Thoracic aorta (tissue), 2 donors: ENCODE measurements at regions not wholly inside any gene's neighbourhood (a gene's known extent, or its start where the extent isn't known, plus 50 kb on each side); places are given as distances from the start of the nearest gene placed in this dataset.

Experiments used
- ATAC-seq: fragments of 150-250 bp; one replicate; pipeline ENCODE4 v1.8.0; 2017; ENCODE audit warnings: low read depth; ENCODE audit not compliant: insufficient number of reproducible peaks, low FRiP score
- DNase-seq: peaks from one replicate; pipeline ENCODE4 v3.0.0-alpha.2; 2020; ENCODE audit warnings: low spot score
- H3K27ac ChIP-seq, 2 donors: fragments of 200-600 bp; sonication (generic); 1 replicate in 1 of 2; 2 replicates in 1 of 2; pipeline ENCODE4 v1.5.1; 2016; ENCODE audit warnings: mild to moderate bottlenecking in 2 of 2, moderate library complexity in 2 of 2
- H3K27me3 ChIP-seq: fragments of 200-600 bp; sonication (generic); replicated peaks from 2 replicates; pipeline ENCODE4 v1.6.0; 2016; ENCODE audit warnings: mild to moderate bottlenecking; ENCODE audit not compliant: insufficient read depth
- H3K36me3 ChIP-seq: fragments of 200-600 bp; sonication (generic); one replicate; pipeline ENCODE4 v1.5.1; 2016
- H3K4me1 ChIP-seq, 2 donors: fragments of 200-600 bp; sonication (generic); 1 replicate in 1 of 2; 2 replicates in 1 of 2; pipeline versions ENCODE4 v1.5.1 to v1.6.0; 2016; ENCODE audit warnings: low read depth in 2 of 2, mild to moderate bottlenecking in 1 of 2; ENCODE audit not compliant: control insufficient read depth in 1 of 2
- H3K4me3 ChIP-seq: fragments of 200-600 bp; sonication (generic); 2 replicates; pipeline ENCODE4 v1.5.1; 2016; ENCODE audit warnings: mild to moderate bottlenecking
- H3K9me3 ChIP-seq: fragments of 200-600 bp; sonication (generic); 2 replicates; pipeline ENCODE4 v1.5.1; 2016
- TF ChIP-seq, protein P1 (sequence below): fragments of 200-600 bp; sonication (generic); IDR thresholded peaks from one replicate; pipeline ENCODE4 v1.5.1; 2019; ENCODE audit warnings: antibody characterized with exemption

DNA sequence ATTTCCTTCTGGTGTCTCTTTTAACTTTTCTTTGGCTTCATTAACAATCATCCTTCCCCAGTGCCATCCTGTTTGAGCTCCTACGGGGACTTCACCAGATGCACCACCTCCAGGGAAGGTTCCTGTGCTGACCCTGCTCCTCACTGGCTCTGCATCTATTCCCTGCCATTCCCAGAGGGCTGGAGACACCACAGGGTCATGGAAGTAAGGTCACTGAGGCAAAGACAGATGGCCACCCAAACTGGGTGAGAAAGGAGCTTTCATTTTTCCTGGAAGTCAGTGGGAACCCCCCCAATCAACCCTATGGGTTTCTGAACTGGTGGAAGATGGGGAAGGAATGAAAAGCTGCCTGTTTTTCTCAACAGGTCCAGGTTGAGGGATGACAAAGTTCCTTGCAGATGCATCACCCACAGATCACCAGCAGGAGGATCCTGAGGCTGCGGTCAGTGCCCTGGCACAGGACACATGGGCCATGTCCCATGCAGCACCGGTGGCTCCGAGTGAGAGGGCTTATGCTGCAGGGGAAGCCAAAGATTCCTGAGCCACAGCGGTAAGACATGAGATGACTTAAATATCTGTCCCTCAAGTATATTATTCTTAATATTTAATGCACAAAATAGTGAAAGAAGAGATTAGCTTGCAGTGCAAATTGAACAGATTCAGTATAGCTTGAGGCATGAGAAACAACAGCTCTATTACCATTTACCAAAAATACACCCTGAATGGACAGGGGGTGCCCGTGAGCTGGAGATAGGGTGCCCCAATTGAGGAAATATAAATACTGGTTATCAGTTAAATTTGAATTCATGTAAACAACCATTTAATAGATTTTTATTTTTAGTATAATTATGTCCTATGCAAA, 73.0 kb upstream of the VPREB1 start:
- TF ChIP-seq, protein P1, sequence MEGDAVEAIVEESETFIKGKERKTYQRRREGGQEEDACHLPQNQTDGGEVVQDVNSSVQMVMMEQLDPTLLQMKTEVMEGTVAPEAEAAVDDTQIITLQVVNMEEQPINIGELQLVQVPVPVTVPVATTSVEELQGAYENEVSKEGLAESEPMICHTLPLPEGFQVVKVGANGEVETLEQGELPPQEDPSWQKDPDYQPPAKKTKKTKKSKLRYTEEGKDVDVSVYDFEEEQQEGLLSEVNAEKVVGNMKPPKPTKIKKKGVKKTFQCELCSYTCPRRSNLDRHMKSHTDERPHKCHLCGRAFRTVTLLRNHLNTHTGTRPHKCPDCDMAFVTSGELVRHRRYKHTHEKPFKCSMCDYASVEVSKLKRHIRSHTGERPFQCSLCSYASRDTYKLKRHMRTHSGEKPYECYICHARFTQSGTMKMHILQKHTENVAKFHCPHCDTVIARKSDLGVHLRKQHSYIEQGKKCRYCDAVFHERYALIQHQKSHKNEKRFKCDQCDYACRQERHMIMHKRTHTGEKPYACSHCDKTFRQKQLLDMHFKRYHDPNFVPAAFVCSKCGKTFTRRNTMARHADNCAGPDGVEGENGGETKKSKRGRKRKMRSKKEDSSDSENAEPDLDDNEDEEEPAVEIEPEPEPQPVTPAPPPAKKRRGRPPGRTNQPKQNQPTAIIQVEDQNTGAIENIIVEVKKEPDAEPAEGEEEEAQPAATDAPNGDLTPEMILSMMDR = no peak
- H3K27me3 ChIP-seq = no peaks in the 10 kb centered on the region
- no peak overlapping the region for H3K4me3 ChIP-seq
- ATAC-seq (no peak), DNase-seq (no peak)
- no peak overlapping the region for H3K27ac ChIP-seq
- H3K4me1 ChIP-seq = no peaks in the 10 kb centered on the region
- no peaks in the 10 kb centered on the region for H3K36me3 ChIP-seq
- H3K9me3 ChIP-seq = no peaks in the 10 kb centered on the region

DNA sequence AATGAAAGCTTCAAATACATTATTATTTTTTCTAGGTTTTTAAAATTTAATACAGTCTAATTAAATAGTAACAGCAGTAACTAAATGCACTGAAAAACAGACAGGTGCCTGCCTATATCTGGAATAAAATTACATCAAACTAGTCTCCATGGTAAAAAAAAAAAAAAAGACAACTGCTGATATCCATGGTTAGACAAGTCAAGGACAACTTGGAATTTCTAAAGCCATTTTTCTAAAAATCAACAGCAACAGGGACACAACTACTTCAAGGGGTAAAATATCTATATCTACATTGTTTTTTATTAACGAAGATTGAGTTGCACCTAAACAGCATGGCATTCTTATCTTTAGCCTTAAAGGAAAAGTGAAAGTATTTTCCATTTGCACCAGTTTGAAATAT, 74.7 kb upstream of the VPREB1 start:
- Histone ChIP-seq H3K4me1 (no peaks in the 10 kb centered on the region), H3K27ac (no peak overlapping the region), H3K9me3 (no peaks in the 10 kb centered on the region), H3K4me3 (no peak overlapping the region), H3K36me3 (no peaks in the 10 kb centered on the region), H3K27me3 (no peaks in the 10 kb centered on the region)
- no peak for DNase-seq
- ATAC-seq = no peak
- TF ChIP-seq, protein P1 = no peak

DNA sequence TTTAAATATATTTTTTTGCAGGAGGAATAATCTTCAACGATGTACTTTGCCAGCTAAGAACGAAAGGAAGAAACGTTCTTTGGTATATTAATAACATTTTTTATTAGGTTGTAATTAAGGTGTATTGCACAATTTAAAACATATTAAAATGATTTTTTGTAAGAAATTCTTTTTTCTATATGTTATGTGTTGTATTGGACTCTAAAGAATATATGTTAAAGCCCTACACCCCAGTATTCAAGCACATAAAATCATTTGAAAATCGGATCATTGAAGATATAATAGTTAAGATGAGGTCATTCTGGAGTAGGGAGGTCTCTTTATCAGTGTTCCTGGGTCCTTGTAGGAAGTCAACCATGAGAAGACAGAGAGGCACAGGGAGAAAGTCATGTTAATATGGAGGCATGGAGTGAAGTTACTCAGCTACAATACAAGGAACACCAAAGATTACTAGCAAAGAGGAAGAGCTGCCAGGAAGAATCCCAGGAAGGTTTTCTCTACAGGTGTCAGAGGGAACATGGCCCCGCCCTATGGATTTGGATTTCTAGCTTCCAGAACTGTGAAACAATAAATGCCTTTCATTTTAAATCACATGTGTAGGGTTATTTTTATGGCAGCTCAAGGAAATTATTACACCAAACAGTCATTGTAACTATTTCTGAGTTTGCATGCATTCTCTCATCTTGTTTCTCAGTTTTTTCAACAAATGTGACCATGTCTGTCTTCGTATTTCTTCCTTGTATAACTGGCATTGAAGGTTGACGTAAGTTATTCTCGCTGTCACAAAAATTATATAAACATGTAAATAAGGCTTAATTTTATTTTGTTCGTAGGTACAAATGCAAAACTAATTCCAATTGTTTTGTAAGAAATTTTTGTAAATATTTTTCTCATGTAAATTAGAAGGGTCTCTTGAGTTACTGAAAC, 75.4 kb upstream of the VPREB1 start:
- H3K36me3 ChIP-seq = no peaks in the 10 kb centered on the region
- no peak overlapping the region for H3K27ac ChIP-seq
- no peaks in the 10 kb centered on the region for H3K9me3 ChIP-seq
- H3K4me3 ChIP-seq = no peak overlapping the region
- DNase-seq (no peak), ATAC-seq (no peak)
- TF ChIP-seq, protein P1 = no peak
- H3K4me1 ChIP-seq = no peaks in the 10 kb centered on the region
- H3K27me3 ChIP-seq = no peaks in the 10 kb centered on the region

DNA sequence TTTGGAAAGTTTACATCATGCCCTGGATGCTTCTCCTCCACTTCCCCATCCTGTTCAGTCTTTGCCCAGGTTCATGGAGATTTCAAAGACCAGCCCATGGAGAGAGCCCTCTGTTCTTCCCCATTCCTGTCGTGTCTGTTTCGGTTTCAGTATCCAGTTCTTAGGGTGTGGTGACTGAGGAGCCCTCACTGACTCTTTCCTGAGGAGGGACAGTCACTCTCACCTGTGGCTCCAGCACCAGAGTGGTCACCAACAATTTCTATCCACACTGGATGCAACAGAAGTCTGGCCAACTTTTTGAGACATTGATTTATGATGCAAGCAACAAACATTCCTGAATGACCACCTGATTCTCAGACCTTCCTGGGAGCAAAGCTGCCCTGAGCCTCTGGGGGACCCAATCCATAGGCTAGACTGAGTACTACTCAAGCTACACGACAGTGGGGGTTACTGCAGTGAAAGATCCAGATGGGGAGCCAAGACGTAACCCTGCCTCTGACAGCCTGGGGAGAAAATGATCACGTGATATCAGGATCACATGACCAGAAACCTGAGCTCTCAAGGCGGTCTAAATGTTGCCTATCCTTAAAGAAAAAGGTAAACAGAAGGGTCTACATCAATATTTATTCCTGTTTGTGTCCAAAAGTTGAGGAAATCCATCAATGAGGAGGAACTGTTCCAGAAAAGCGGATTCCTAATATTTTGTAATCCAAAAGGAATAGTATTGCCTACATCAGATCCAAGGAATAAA, 76.2 kb upstream of the VPREB1 start:
- ATAC-seq (no peak), DNase-seq (no peak)
- TF ChIP-seq, protein P1 = no peak
- Histone ChIP-seq H3K4me3 (peak overlapping the region; percentile 33), H3K36me3 (no peaks in the 10 kb centered on the region), H3K27me3 (no peaks in the 10 kb centered on the region), H3K9me3 (no peaks in the 10 kb centered on the region), H3K27ac (no peak overlapping the region), H3K4me1 (no peaks in the 10 kb centered on the region)

DNA sequence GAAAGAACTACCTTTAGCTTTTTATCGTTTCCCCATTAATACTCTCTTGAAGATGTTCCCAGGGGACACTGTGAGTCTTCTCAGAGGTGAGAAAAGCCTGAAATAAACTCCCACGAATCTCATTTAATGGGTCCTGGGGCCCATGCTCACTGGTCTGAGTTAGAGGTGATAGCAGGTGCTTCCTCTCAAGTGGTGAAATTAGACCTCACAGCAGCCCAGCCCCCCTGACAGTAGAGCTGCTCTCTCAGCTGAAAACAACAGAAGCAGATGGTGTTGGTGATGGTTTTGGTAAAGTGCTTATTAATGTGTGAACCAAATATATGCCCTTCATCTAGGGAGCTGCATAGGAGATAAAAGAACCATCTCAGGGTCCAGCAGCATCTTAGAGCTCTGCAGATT, 76.8 kb upstream of the VPREB1 start:
- Histone ChIP-seq H3K4me1 (no peaks in the 10 kb centered on the region), H3K27ac (no peak overlapping the region), H3K36me3 (no peaks in the 10 kb centered on the region), H3K4me3 (no peak overlapping the region), H3K9me3 (no peaks in the 10 kb centered on the region), H3K27me3 (no peaks in the 10 kb centered on the region)
- DNase-seq (no peak), ATAC-seq (no peak)
- TF ChIP-seq, protein P1 = no peak
